Parathyroid adenoma (tissue), 2 donors: ENCODE measurements at regions not wholly inside any gene's neighbourhood (a gene's known extent, or its start where the extent isn't known, plus 50 kb on each side); places are given as distances from the start of the nearest gene placed in this dataset.

ENCODE experiments used
- H2AFZ ChIP-seq: fragments of 300-600 bp; sonication (generic); one replicate; pipeline ENCODE4 v1.7.0; 2017; ENCODE audit warnings: antibody characterized with exemption, mild to moderate bottlenecking
- H3K27ac ChIP-seq: fragments of 300-600 bp; sonication (generic); one replicate; pipeline ENCODE4 v1.7.0; 2017
- H3K27me3 ChIP-seq: fragments of 300-600 bp; sonication (generic); one replicate; pipeline ENCODE4 v1.7.0; 2017; ENCODE audit warnings: low read length; ENCODE audit not compliant: control insufficient read depth, insufficient read depth
- H3K36me3 ChIP-seq: fragments of 300-600 bp; sonication (generic); one replicate; pipeline ENCODE4 v1.7.0; 2017; ENCODE audit warnings: low read length; ENCODE audit not compliant: control insufficient read depth, insufficient read depth
- H3K4me1 ChIP-seq: fragments of 300-600 bp; sonication (generic); one replicate; pipeline ENCODE4 v1.7.0; 2017; ENCODE audit warnings: control low read depth
- H3K4me2 ChIP-seq: fragments of 300-600 bp; sonication (generic); one replicate; pipeline ENCODE4 v1.7.0; 2017; ENCODE audit warnings: low read length
- H3K4me3 ChIP-seq: fragments of 300-600 bp; sonication (generic); one replicate; pipeline ENCODE4 v1.7.0; 2017; ENCODE audit warnings: low read depth, low read length
- H3K79me2 ChIP-seq: fragments of 300-600 bp; sonication (generic); one replicate; pipeline ENCODE4 v1.7.0; 2017; ENCODE audit warnings: control low read depth
- H3K9ac ChIP-seq: fragments of 300-600 bp; sonication (generic); one replicate; pipeline ENCODE4 v1.7.0; 2017; ENCODE audit warnings: mild to moderate bottlenecking
- H3K9me3 ChIP-seq: fragments of 300-600 bp; sonication (generic); one replicate; pipeline ENCODE4 v1.7.0; 2017; ENCODE audit warnings: low read length; ENCODE audit not compliant: control insufficient read depth
- CTCF ChIP-seq: fragments of 300-600 bp; sonication (generic); IDR thresholded peaks from one replicate; pipeline ENCODE4 v1.7.0; 2017; ENCODE audit warnings: antibody characterized with exemption, mild to moderate bottlenecking
- donor health status: primary hyperparathyroidism.

- H3K9me3 ChIP-seq: no peaks in the 10 kb centered on the region
- H2AFZ ChIP-seq: no peak overlapping the region
- TF ChIP-seq CTCF: no peak
- no peak overlapping the region for H3K9ac ChIP-seq
- no peaks in the 10 kb centered on the region for H3K4me1 ChIP-seq
- no peaks in the 10 kb centered on the region for H3K27me3 ChIP-seq
- H3K79me2 ChIP-seq: no peaks in the 10 kb centered on the region
- H3K27ac ChIP-seq: no peak overlapping the region
- H3K4me2 ChIP-seq: no peak overlapping the region
- H3K4me3 ChIP-seq: no peak overlapping the region
- H3K36me3 ChIP-seq: no peaks in the 10 kb centered on the region
Measured at GRCh38 chr7:35513828-35514227, 181.1 kb downstream of the HERPUD2 start.

- Histone ChIP-seq H3K4me3 (no peak overlapping the region), H3K27ac (no peak overlapping the region), H3K79me2 (no peaks in the 10 kb centered on the region), H3K9me3 (no peaks in the 10 kb centered on the region), H3K4me2 (no peak overlapping the region), H3K4me1 (no peaks in the 10 kb centered on the region), H3K36me3 (no peaks in the 10 kb centered on the region), H2AFZ (no peak overlapping the region), H3K9ac (no peak overlapping the region), H3K27me3 (no peaks in the 10 kb centered on the region)
- no peak for TF ChIP-seq CTCF
Measured at GRCh38 chr7:35513195-35513594, 181.7 kb downstream of the HERPUD2 start.

GRCh38 chr7:35512716-35513115 lies 182.2 kb downstream of the HERPUD2 start:
- no peak overlapping the region for H3K9ac ChIP-seq
- no peaks in the 10 kb centered on the region for H3K36me3 ChIP-seq
- no peak overlapping the region for H3K27ac ChIP-seq
- no peaks in the 10 kb centered on the region for H3K9me3 ChIP-seq
- no peak overlapping the region for H3K4me3 ChIP-seq
- H3K4me2 ChIP-seq: no peak overlapping the region
- H3K4me1 ChIP-seq: no peaks in the 10 kb centered on the region
- no peak overlapping the region for H2AFZ ChIP-seq
- TF ChIP-seq CTCF: no peak
- H3K27me3 ChIP-seq: no peaks in the 10 kb centered on the region
- H3K79me2 ChIP-seq: no peaks in the 10 kb centered on the region

GRCh38 chr7:35508623-35509400 lies 186.1 kb downstream of the HERPUD2 start:
- Histone ChIP-seq H2AFZ (no peak overlapping the region), H3K4me3 (no peak overlapping the region), H3K4me2 (no peak overlapping the region), H3K79me2 (no peaks in the 10 kb centered on the region), H3K36me3 (no peaks in the 10 kb centered on the region), H3K4me1 (no peaks in the 10 kb centered on the region), H3K27ac (no peak overlapping the region), H3K9ac (no peak overlapping the region), H3K9me3 (no peaks in the 10 kb centered on the region), H3K27me3 (no peaks in the 10 kb centered on the region)
- no peak for TF ChIP-seq CTCF

- H3K9me3 ChIP-seq: no peaks in the 10 kb centered on the region
- no peaks in the 10 kb centered on the region for H3K36me3 ChIP-seq
- no peaks in the 10 kb centered on the region for H3K4me1 ChIP-seq
- H3K27me3 ChIP-seq: no peaks in the 10 kb centered on the region
- H3K9ac ChIP-seq: no peak overlapping the region
- no peak overlapping the region for H2AFZ ChIP-seq
- no peak for TF ChIP-seq CTCF
- H3K27ac ChIP-seq: no peak overlapping the region
- H3K4me2 ChIP-seq: no peak overlapping the region
- H3K79me2 ChIP-seq: no peaks in the 10 kb centered on the region
- no peak overlapping the region for H3K4me3 ChIP-seq
Measured at GRCh38 chr7:35505066-35505465, 189.9 kb downstream of the HERPUD2 start.
